SH-SY5Y (cell line): ENCODE measurements at regions not wholly inside any gene's neighbourhood (a gene's known extent, or its start where the extent isn't known, plus 50 kb on each side); places are given as distances from the start of the nearest gene placed in this dataset.

Source experiments
- GATA2 ChIP-seq: IDR thresholded peaks from 2 replicates; pipeline ENCODE4 v1.6.1; 2011; ENCODE audit warnings: mild to moderate bottlenecking, low read depth, low read length
- GATA3 ChIP-seq: IDR thresholded peaks from 2 replicates; pipeline ENCODE4 v1.6.1; 2011; ENCODE audit warnings: low read depth, mild to moderate bottlenecking, low read length, moderate library complexity

GRCh38 chr1:87956072-87956471, 627.4 kb downstream of the LMO4 start:
- TF ChIP-seq GATA2 = no peak
- no peak for TF ChIP-seq GATA3
